HEK293 (cell line): ENCODE measurements at regions not wholly inside any gene's neighbourhood (a gene's known extent, or its start where the extent isn't known, plus 50 kb on each side); places are given as distances from the start of the nearest gene placed in this dataset.
A peak's percentile ranks its signal among the peaks of the same experiment; 100 is the strongest.

Experiments
- ELK4 ChIP-seq: IDR thresholded peaks from 2 replicates; pipeline ENCODE4 v1.6.1; 2011; ENCODE audit warnings: mild to moderate bottlenecking, low read depth, low read length, borderline replicate concordance
- KLF16 ChIP-seq: fragments of 450-650 bp; formaldehyde crosslinking; IDR thresholded peaks from 2 replicates; pipeline ENCODE4 v1.5.1; 2017; ENCODE audit warnings: missing biosample characterization, missing genetic modification characterization
- KLF8 ChIP-seq: fragments of 450-650 bp; formaldehyde crosslinking; IDR thresholded peaks from 2 replicates; pipeline ENCODE4 v1.5.1; 2016; ENCODE audit warnings: missing biosample characterization, missing genetic modification characterization
- KLF9 ChIP-seq: fragments of 450-650 bp; formaldehyde crosslinking; IDR thresholded peaks from 2 replicates; pipeline ENCODE4 v1.5.1; 2016; ENCODE audit warnings: missing biosample characterization, missing genetic modification characterization, low read depth
- OVOL3 ChIP-seq: fragments of 450-650 bp; formaldehyde crosslinking; IDR thresholded peaks from 2 replicates; pipeline ENCODE4 v1.5.1; 2016; ENCODE audit warnings: missing biosample characterization, missing genetic modification characterization
- SCRT2 ChIP-seq: fragments of 450-650 bp; formaldehyde crosslinking; IDR thresholded peaks from 2 replicates; pipeline ENCODE4 v1.5.1; 2016; ENCODE audit warnings: missing biosample characterization, missing genetic modification characterization
- SETDB1 ChIP-seq: IDR thresholded peaks from one replicate; pipeline ENCODE4 v1.6.1; 2017; ENCODE audit warnings: mild to moderate bottlenecking, low read length, moderate library complexity, mixed read lengths; ENCODE audit not compliant: insufficient read length
- TSHZ1 ChIP-seq: fragments of 450-650 bp; formaldehyde crosslinking; IDR thresholded peaks from 2 replicates; pipeline ENCODE4 v1.5.1; 2016; ENCODE audit warnings: missing biosample characterization, missing genetic modification characterization, borderline replicate concordance
- ZBTB1 ChIP-seq: fragments of 450-650 bp; formaldehyde crosslinking; IDR thresholded peaks from 2 replicates; pipeline ENCODE4 v1.5.1; 2016; ENCODE audit warnings: missing biosample characterization, missing genetic modification characterization
- ZBTB10 ChIP-seq: fragments of 450-650 bp; formaldehyde crosslinking; IDR thresholded peaks from 2 replicates; pipeline ENCODE4 v1.5.1; 2016; ENCODE audit warnings: missing biosample characterization, missing genetic modification characterization
- ZBTB11 ChIP-seq: fragments of 450-650 bp; formaldehyde crosslinking; conservative IDR thresholded peaks from 2 replicates; pipeline ENCODE4 v1.5.1; 2016; ENCODE audit warnings: low read depth, missing biosample characterization, missing genetic modification characterization
- ZBTB26 ChIP-seq: fragments of 450-650 bp; formaldehyde crosslinking; optimal IDR thresholded peaks from 2 replicates; pipeline ENCODE3; 2016; ENCODE audit warnings: missing biosample characterization, mild to moderate bottlenecking, missing genetic modification characterization
- ZBTB8A ChIP-seq: fragments of 450-650 bp; formaldehyde crosslinking; IDR thresholded peaks from 2 replicates; pipeline ENCODE4 v1.5.1; 2016; ENCODE audit warnings: missing biosample characterization, missing genetic modification characterization
- ZNF114 ChIP-seq: fragments of 450-650 bp; formaldehyde crosslinking; IDR thresholded peaks from 2 replicates; pipeline ENCODE4 v1.5.0; 2017; ENCODE audit warnings: missing biosample characterization, missing genetic modification characterization
- ZNF146 ChIP-seq: fragments of 450-650 bp; formaldehyde crosslinking; IDR thresholded peaks from 2 replicates; pipeline ENCODE4 v1.5.1; 2016; ENCODE audit warnings: missing biosample characterization, missing genetic modification characterization
- ZNF19 ChIP-seq: fragments of 450-650 bp; formaldehyde crosslinking; IDR thresholded peaks from 2 replicates; pipeline ENCODE4; 2016; ENCODE audit warnings: missing biosample characterization, missing genetic modification characterization, low read depth
- ZNF214 ChIP-seq: fragments of 450-650 bp; formaldehyde crosslinking; IDR thresholded peaks from 2 replicates; pipeline ENCODE4 v1.5.1; 2017; ENCODE audit warnings: missing biosample characterization, mild to moderate bottlenecking, missing genetic modification characterization, borderline replicate concordance
- ZNF221 ChIP-seq: fragments of 450-650 bp; formaldehyde crosslinking; IDR thresholded peaks from 2 replicates; pipeline ENCODE4 v1.5.1; 2017; ENCODE audit warnings: missing biosample characterization, missing genetic modification characterization, borderline replicate concordance
- ZNF26 ChIP-seq: fragments of 450-650 bp; formaldehyde crosslinking; IDR thresholded peaks from 2 replicates; pipeline ENCODE4 v1.5.1; 2016; ENCODE audit warnings: missing biosample characterization, missing genetic modification characterization
- ZNF266 ChIP-seq: fragments of 450-650 bp; formaldehyde crosslinking; IDR thresholded peaks from 2 replicates; pipeline ENCODE4 v1.5.1; 2016; ENCODE audit warnings: missing biosample characterization, missing genetic modification characterization, low read depth
- ZNF324 ChIP-seq: fragments of 450-650 bp; formaldehyde crosslinking; IDR thresholded peaks from 2 replicates; pipeline ENCODE4 v1.5.1; 2016; ENCODE audit warnings: missing biosample characterization, missing genetic modification characterization
- ZNF366 ChIP-seq: fragments of 450-650 bp; formaldehyde crosslinking; conservative IDR thresholded peaks from 2 replicates; pipeline ENCODE4 v1.5.1; 2016; ENCODE audit warnings: missing biosample characterization, missing genetic modification characterization
- ZNF416 ChIP-seq: fragments of 450-650 bp; formaldehyde crosslinking; IDR thresholded peaks from 2 replicates; pipeline ENCODE4 v1.5.1; 2016; ENCODE audit warnings: missing biosample characterization, missing genetic modification characterization
- ZNF600 ChIP-seq: fragments of 450-650 bp; formaldehyde crosslinking; IDR thresholded peaks from 2 replicates; pipeline ENCODE4 v1.5.1; 2016; ENCODE audit warnings: missing biosample characterization, missing genetic modification characterization
- ZNF677 ChIP-seq: fragments of 450-650 bp; IDR thresholded peaks from 2 replicates; pipeline ENCODE4 v1.5.0; 2018; ENCODE audit warnings: missing biosample characterization, mild to moderate bottlenecking, missing genetic modification characterization, moderate library complexity

GRCh38 chr1:38784452-38785284 is 74.9 kb downstream of the RRAGC start (continued):
- TF ChIP-seq KLF16 (tag by site-specific recombination) = 0 out of 2 replicates have a peak, but pooled peaks have one; percentile 4
- peak; percentile 29; the same call in 1 of the 2 replicates for TF ChIP-seq ZNF600 (tag by site-specific recombination)
- peak; percentile 42; the same call in 1 of the 2 replicates for TF ChIP-seq KLF8 (tag by site-specific recombination)
- TF ChIP-seq ZNF146 (tag by site-specific recombination) = peak; percentile 3; the same call in 1 of the 2 replicates
- TF ChIP-seq ZBTB10 = 0 out of 2 replicates have a peak, but pooled peaks have one; percentile 15
- 0 out of 2 replicates have a peak, but pooled peaks have one; percentile 20 for TF ChIP-seq KLF9 (tag by site-specific recombination)
- peak; percentile 5; the same call in 1 of the 2 replicates for TF ChIP-seq ZNF366 (tag by site-specific recombination)
- peak; percentile 63; the same call in 1 of the 2 replicates for TF ChIP-seq ZNF324 (tag by site-specific recombination)
- TF ChIP-seq ELK4 = no peak
- no peak for TF ChIP-seq ZBTB8A (tag by site-specific recombination)
- TF ChIP-seq TSHZ1 (tag by site-specific recombination) = peak; percentile 45; the same call in 1 of the 2 replicates
- TF ChIP-seq ZNF266 (tag by site-specific recombination) = no peak
- TF ChIP-seq ZNF214 (tag by site-specific recombination) = no peak
- no peak for TF ChIP-seq ZNF19 (tag by site-specific recombination)
- TF ChIP-seq ZNF114 (tag by site-specific recombination) = no peak
- TF ChIP-seq ZNF221 (tag by site-specific recombination) = no peak
- no peak for TF ChIP-seq ZNF677
- TF ChIP-seq ZNF26 = no peak
- no peak for TF ChIP-seq ZBTB11
- peak; percentile 1 for TF ChIP-seq ZBTB26
- TF ChIP-seq SETDB1 = peak; percentile 62
- TF ChIP-seq OVOL3 = no peak; the same call in 1 of the 2 replicates
- TF ChIP-seq ZNF416 (tag by site-specific recombination) = no peak
- peak; percentile 58 for TF ChIP-seq SCRT2 (tag by site-specific recombination)
- peak; percentile 8; the same call in 1 of the 2 replicates for TF ChIP-seq ZBTB1
